A549 (cell line): ENCODE measurements at regions not wholly inside any gene's neighbourhood (a gene's known extent, or its start where the extent isn't known, plus 50 kb on each side); places are given as distances from the start of the nearest gene placed in this dataset.

Source experiments
- ATAC-seq, 2 experiments: fragments of 200-7000 bp in 1 of 2; fragments of >200 bp in 1 of 2; cut with Nextera tagmentation in 1 of 2; cut with Tn5 transposase in 1 of 2; 3 replicates each; pipeline versions ENCODE4 v1.8.0 to v1.9.1; 2018 to 2020; ENCODE audit warnings: mild to moderate bottlenecking in 1 of 2, moderate library complexity in 1 of 2
- CTCF ChIA-PET: fragments of 300-600 bp; sonication (Branson Sonifier 250); formaldehyde crosslinking; extraction: SDS; loops from one replicate; lab custom pipeline; 2021; ENCODE audit warnings: antibody characterized with exemption, inconsistent platforms; lab: Yijun Ruan, JAX
- POLR2A ChIA-PET: fragments of 350-600 bp; formaldehyde crosslinking; extraction: SDS; loops from one replicate; lab custom pipeline; 2021; ENCODE audit warnings: antibody characterized with exemption, inconsistent platforms; lab: Yijun Ruan, JAX
- DNase-seq, 2 experiments: peaks; one replicate each; pipeline versions ENCODE4 v3.0.0 to v3.0.0-alpha.2; 2011 to 2016; ENCODE audit warnings: low read depth in 1 of 2, low spot score in 1 of 2
- FAIRE-seq: peaks from 2 replicates; lab custom pipeline; 2011; peaks lifted over from hg19 to GRCh38; lab: Jason Lieb, UNC
- H3K27ac ChIP-seq, 2 experiments: fragments of >200 bp; sonication (Bioruptor Twin); formaldehyde crosslinking; 3 replicates each; pipeline ENCODE4 v1.5.1; 2016 to 2017
- H3K4me1 ChIP-seq: fragments of >200 bp; sonication (Bioruptor Twin); formaldehyde crosslinking; 3 replicates; pipeline ENCODE4 v1.6.1; 2016
- H3K4me2 ChIP-seq: fragments of >200 bp; sonication (Bioruptor Twin); formaldehyde crosslinking; 3 replicates; pipeline ENCODE4 v1.6.1; 2016
- H3K4me3 ChIP-seq: fragments of >200 bp; sonication (Bioruptor Twin); formaldehyde crosslinking; 3 replicates; pipeline ENCODE4 v1.5.1; 2016
- H3K9me3 ChIP-seq: fragments of >200 bp; sonication (Bioruptor Twin); formaldehyde crosslinking; 3 replicates; pipeline ENCODE4 v1.6.1; 2016
- BHLHE40 ChIP-seq: IDR thresholded peaks from 2 replicates; pipeline ENCODE4 v1.6.1; 2012; ENCODE audit warnings: low read depth, low read length, inconsistent platforms
- CEBPB ChIP-seq, 2 experiments: fragments of >200 bp in 1 of 2; sonication (Bioruptor Twin) in 1 of 2; formaldehyde crosslinking in 1 of 2; IDR thresholded peaks; 2 replicates each; pipeline ENCODE4 v1.6.1; 2012 to 2016
- CHD4 ChIP-seq: fragments of 200-600 bp; sonication (generic); IDR thresholded peaks from 2 replicates; pipeline ENCODE4 v1.6.1; 2016; ENCODE audit warnings: antibody characterized with exemption, mild to moderate bottlenecking, borderline replicate concordance
- EHMT2 ChIP-seq: fragments of 200-600 bp; sonication (generic); IDR thresholded peaks from 2 replicates; pipeline ENCODE4 v1.6.1; 2016; ENCODE audit warnings: antibody characterized with exemption, low read depth, mild to moderate bottlenecking, moderate library complexity
- EP300 ChIP-seq, 2 experiments: fragments of >200 bp; sonication (Bioruptor Twin); formaldehyde crosslinking; IDR thresholded peaks; 2 replicates in 1 of 2; 3 replicates in 1 of 2; pipeline ENCODE4 v1.6.1; 2016 to 2017
- HDAC2 ChIP-seq: fragments of 200-600 bp; sonication (generic); IDR thresholded peaks from 2 replicates; pipeline ENCODE4 v1.6.1; 2016
- HEYL ChIP-seq: fragments of 250-450 bp; sonication (Bioruptor Pico); IDR thresholded peaks from 2 replicates; pipeline ENCODE4 v1.8.0; 2021; ENCODE audit warnings: mild to moderate bottlenecking, moderate library complexity
- HOXA7 ChIP-seq: fragments of 250-450 bp; sonication (Bioruptor Pico); IDR thresholded peaks from 2 replicates; pipeline ENCODE4 v1.5.0; 2020; ENCODE audit warnings: mild to moderate bottlenecking, moderate library complexity
- HOXB13 ChIP-seq: fragments of 250-450 bp; sonication (Bioruptor Pico); IDR thresholded peaks from 2 replicates; pipeline ENCODE4 v1.5.0; 2020; ENCODE audit warnings: low read depth, mild to moderate bottlenecking, moderate library complexity
- JUN ChIP-seq, 2 experiments: fragments of >200 bp; sonication (Bioruptor Twin); formaldehyde crosslinking; IDR thresholded peaks; 2 replicates in 1 of 2; 3 replicates in 1 of 2; pipeline ENCODE4 v1.6.1; 2016 to 2017
- JUNB ChIP-seq: fragments of >200 bp; sonication (Bioruptor Twin); formaldehyde crosslinking; IDR thresholded peaks from 2 replicates; pipeline ENCODE4 v1.6.1; 2016
- KDM5A ChIP-seq: fragments of 200-600 bp; sonication (generic); IDR thresholded peaks from 2 replicates; pipeline ENCODE4 v1.6.1; 2016; ENCODE audit warnings: antibody characterized with exemption, mild to moderate bottlenecking
- MYC ChIP-seq: IDR thresholded peaks from 2 replicates; pipeline ENCODE4 v1.6.1; 2012; ENCODE audit warnings: mild to moderate bottlenecking, inconsistent platforms, low read length, improper control_type of control experiment, borderline replicate concordance
- RAD21 ChIP-seq, 2 experiments: fragments of >200 bp in 1 of 2; sonication (Bioruptor Twin) in 1 of 2; formaldehyde crosslinking in 1 of 2; IDR thresholded peaks in 1 of 2; conservative IDR thresholded peaks in 1 of 2; 2 replicates in 1 of 2; 3 replicates in 1 of 2; pipeline ENCODE4 v1.6.1; 2012 to 2018; ENCODE audit warnings: inconsistent platforms in 1 of 2
- SREBF2 ChIP-seq: fragments of 450-650 bp; IDR thresholded peaks from 2 replicates; pipeline ENCODE4 v1.6.1; 2014; ENCODE audit warnings: mild to moderate bottlenecking, moderate library complexity
- ZC3H11A ChIP-seq: fragments of 450-650 bp; IDR thresholded peaks from 2 replicates; pipeline ENCODE4 v1.6.1; 2014; ENCODE audit warnings: antibody characterized with exemption, mild to moderate bottlenecking
- ZFP36 ChIP-seq: fragments of 450-650 bp; IDR thresholded peaks from 2 replicates; pipeline ENCODE4 v1.6.1; 2014; ENCODE audit warnings: borderline replicate concordance; ENCODE audit not compliant: partially characterized antibody
- ZSCAN20 ChIP-seq: fragments of 250-450 bp; sonication (Bioruptor Pico); IDR thresholded peaks from 2 replicates; pipeline ENCODE4 v1.8.0; 2022; ENCODE audit warnings: mild to moderate bottlenecking, moderate library complexity
- WGBS: methylation state at CpG from one replicate; pipeline ENCODE4 v1.1.6; 2017; ENCODE audit errors: missing lambda C conversion rate; 5-methylcytosine and 5-hydroxymethylcytosine counted together
- TF ChIP-seq, protein P1 (sequence below): fragments of 250-450 bp; sonication (Bioruptor Pico); IDR thresholded peaks from 2 replicates; pipeline ENCODE4 v1.5.0; 2020; ENCODE audit warnings: low read depth, mild to moderate bottlenecking, moderate library complexity

DNA sequence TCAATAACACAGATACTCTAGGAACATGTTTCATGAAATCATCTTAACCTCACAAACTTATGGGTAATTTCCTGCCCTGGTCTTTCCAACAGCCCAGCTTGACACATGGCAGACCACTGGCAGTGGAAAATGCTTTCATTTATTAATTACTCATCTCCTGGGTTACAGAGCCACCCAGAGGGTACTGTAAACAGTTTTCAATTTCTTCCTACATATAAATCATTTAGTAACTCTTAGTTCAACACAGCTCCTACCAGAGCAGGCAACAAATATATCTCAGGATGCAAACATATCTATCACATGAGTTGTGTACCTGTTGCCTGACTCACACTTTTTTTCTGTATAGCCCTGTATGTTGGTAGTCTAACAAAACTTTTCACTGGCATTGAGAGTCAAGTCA lies 99.2 kb upstream of the VRK2 start:
- CTCF ChIA-PET, result no interaction called here
- Histone ChIP-seq H3K9me3 (no peaks in the 10 kb centered on the region), H3K4me1 (peaks cover 4% of the 10 kb centered on the region; the same call in 1 of the 3 replicates), H3K4me2 (no peak overlapping the region), H3K4me3 (no peak overlapping the region), H3K27ac (no peak overlapping the region)
- ATAC-seq (peak in 1 of 2 experiments; percentile 49; a peak in 2 of 6 replicates), DNase-seq (peak in 1 of 2 experiments; percentile 5), FAIRE-seq (no peak)
- POLR2A ChIA-PET, result no interaction called here
- TF ChIP-seq CHD4, result no peak
- TF ChIP-seq RAD21 (conservative IDR thresholded peaks at IDR 0.05 in 1 of 2, IDR thresholded peaks at IDR 0.05 in 1 of 2), result peak; percentile 31 to 42; a peak in 4 of 5 replicates
- no peak for TF ChIP-seq ZFP36
- TF ChIP-seq, protein P1, sequence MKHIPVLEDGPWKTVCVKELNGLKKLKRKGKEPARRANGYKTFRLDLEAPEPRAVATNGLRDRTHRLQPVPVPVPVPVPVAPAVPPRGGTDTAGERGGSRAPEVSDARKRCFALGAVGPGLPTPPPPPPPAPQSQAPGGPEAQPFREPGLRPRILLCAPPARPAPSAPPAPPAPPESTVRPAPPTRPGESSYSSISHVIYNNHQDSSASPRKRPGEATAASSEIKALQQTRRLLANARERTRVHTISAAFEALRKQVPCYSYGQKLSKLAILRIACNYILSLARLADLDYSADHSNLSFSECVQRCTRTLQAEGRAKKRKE, result no peak
- TF ChIP-seq SREBF2, result no peak

DNA sequence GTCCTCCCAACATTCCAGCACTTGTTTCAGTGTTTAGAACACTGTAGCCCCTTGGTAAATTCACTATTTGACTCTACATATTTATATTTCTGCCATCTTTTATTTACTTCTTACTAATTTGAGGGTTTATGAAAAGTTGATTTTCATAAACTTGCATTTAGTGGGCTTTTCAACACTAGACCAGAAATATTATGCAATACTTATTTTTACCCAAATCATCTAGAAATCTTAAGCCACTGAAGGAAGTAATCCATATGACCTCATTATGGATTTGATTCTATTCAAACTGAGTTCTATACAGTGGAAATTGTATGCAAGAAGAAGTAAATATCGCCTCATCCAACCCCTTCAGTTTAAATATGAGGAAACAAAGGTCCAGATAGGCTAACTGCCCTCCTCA lies 92.6 kb upstream of the VRK2 start:
- no peak for FAIRE-seq
- H3K4me3 ChIP-seq, result no peak overlapping the region
- no peak for ATAC-seq
- no peak overlapping the region for H3K4me2 ChIP-seq
- H3K27ac ChIP-seq, result no peak overlapping the region
- H3K4me1 ChIP-seq, result no peaks in the 10 kb centered on the region
- no peak for TF ChIP-seq MYC
- TF ChIP-seq JUN (IDR thresholded peaks at IDR 0.05), result no peak
- TF ChIP-seq KDM5A, result no peak
- no peak for TF ChIP-seq HOXA7 (CRISPR knock-in tag)
- TF ChIP-seq CEBPB (IDR thresholded peaks at IDR 0.05), result 0 out of 4 replicates have a peak, but pooled peaks of 1 of the 2 experiments have one; percentile 10
- no peak for TF ChIP-seq EHMT2
- no peak for TF ChIP-seq HEYL (CRISPR knock-in tag)
- 85% methylated on average over 1 of the region's 1 CpG for WGBS
- no peak for DNase-seq
- ChIA-PET CTCF (no interaction called here), POLR2A (no interaction called here)
- no peaks in the 10 kb centered on the region for H3K9me3 ChIP-seq

DNA sequence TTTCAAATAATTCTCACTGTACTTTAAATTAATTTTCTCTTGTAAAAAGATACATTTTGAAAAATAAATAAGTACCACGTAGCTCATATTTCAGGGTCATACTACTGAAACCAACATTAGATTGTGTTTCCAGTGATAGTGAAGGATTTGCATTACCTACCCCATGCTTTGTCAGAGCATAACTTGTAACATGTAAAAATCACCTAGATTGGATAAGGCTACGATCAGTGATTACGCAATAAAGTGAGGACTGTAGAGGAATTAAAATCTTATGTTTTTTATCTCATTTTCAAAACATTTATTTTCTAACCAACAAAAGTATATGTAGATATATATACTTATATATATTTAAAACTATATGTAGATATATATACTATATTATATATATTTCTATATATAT lies 89.4 kb upstream of the VRK2 start:
- WGBS, result 86% methylated on average over 3 of the region's 3 CpGs
- Histone ChIP-seq H3K4me2 (no peak overlapping the region), H3K9me3 (no peaks in the 10 kb centered on the region), H3K4me1 (no peaks in the 10 kb centered on the region), H3K27ac (no peak overlapping the region), H3K4me3 (no peak overlapping the region)
- FAIRE-seq (no peak), DNase-seq (no peak), ATAC-seq (no peak)
- POLR2A ChIA-PET, result no interaction called here
- TF ChIP-seq CEBPB (IDR thresholded peaks at IDR 0.05) (peak; percentile 70 to 82; a peak in 3 of 4 replicates), HOXB13 (no peak)
- CTCF ChIA-PET, result no interaction called here

DNA sequence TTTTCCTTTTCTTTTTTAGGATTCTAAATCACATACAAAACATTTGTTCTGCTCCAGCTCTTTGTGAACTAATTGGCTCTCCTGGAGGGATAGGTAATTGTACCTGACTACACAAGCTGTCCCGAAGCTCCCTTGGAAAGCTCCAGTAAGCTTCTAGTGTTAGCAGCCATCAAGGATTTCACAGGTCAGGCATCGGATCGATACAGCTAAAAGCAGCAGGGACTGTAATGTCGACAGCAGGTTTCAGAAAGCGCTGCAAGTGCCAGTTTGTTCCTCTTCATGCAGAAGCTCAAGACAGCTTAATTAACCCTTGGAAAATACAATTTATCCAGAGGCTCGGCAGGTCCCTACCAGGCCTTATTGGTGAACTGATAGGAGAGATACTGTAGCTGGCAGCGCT lies 87.2 kb upstream of the VRK2 start:
- H3K4me1 ChIP-seq, result no peaks in the 10 kb centered on the region
- WGBS, result 92% methylated on average over 7 of the region's 7 CpGs
- ATAC-seq, result no peak
- TF ChIP-seq MYC, result no peak
- no peak for TF ChIP-seq ZC3H11A
- TF ChIP-seq EP300 (IDR thresholded peaks at IDR 0.05), result no peak
- no peak for TF ChIP-seq HDAC2
- TF ChIP-seq KDM5A, result no peak
- TF ChIP-seq JUNB, result no peak
- no peak for TF ChIP-seq HEYL (CRISPR knock-in tag)
- no peak for TF ChIP-seq BHLHE40
- no peak for TF ChIP-seq EHMT2
- no peak for TF ChIP-seq ZSCAN20
- TF ChIP-seq, all 56 proteins: peak for 0
- ChIA-PET POLR2A (no interaction called here), CTCF (no interaction called here)
- DNase-seq (no peak), FAIRE-seq (no peak)
- no peak overlapping the region for H3K27ac ChIP-seq
- H3K9me3 ChIP-seq, result no peaks in the 10 kb centered on the region
- H3K4me3 ChIP-seq, result no peak overlapping the region
- H3K4me2 ChIP-seq, result no peak overlapping the region
